Esophagus mucosa (tissue), 1 donor: ENCODE measurements at regions not wholly inside any gene's neighbourhood (a gene's known extent, or its start where the extent isn't known, plus 50 kb on each side); places are given as distances from the start of the nearest gene placed in this dataset.
A peak's percentile ranks its signal among the peaks of the same experiment; 100 is the strongest.
"Not testable (repeated sequence)": the region's sequence is repeated elsewhere in the genome, so short reads cannot be mapped to it uniquely, and the experiment has no call there.

Experiments
- ATAC-seq: fragments of 200-7000 bp; cut with Tn5 transposase; one replicate; pipeline ENCODE4 v1.9.1; 2020
- donor health status: DM: yes; HTN: yes; CAD: no.

- no peak for ATAC-seq
Measured at GRCh38 chr3:36095238-36095637, 285.1 kb upstream of the STAC start.

GRCh38 chr3:36097209-36097608, 283.1 kb upstream of the STAC start:
- no peak for ATAC-seq

GRCh38 chr3:36114353-36114752, 266.0 kb upstream of the STAC start:
- ATAC-seq: no peak

GRCh38 chr3:36124118-36124796, 256.0 kb upstream of the STAC start:
- ATAC-seq: no peak

- ATAC-seq: no peak
Measured at GRCh38 chr3:36132214-36132613, 248.1 kb upstream of the STAC start.

GRCh38 chr3:36135863-36136262, 244.4 kb upstream of the STAC start:
- ATAC-seq: no peak

- no peak for ATAC-seq
Measured at GRCh38 chr3:36142746-36143145, 237.6 kb upstream of the STAC start.

GRCh38 chr3:36146404-36146803, 233.9 kb upstream of the STAC start:
- ATAC-seq: no peak

GRCh38 chr3:36147934-36148558, 232.3 kb upstream of the STAC start:
- no peak for ATAC-seq

- ATAC-seq: no peak
Measured at GRCh38 chr3:36149447-36149865, 230.8 kb upstream of the STAC start.

GRCh38 chr3:36155515-36155914, 224.8 kb upstream of the STAC start:
- ATAC-seq: no peak

- no peak for ATAC-seq
Measured at GRCh38 chr3:36164400-36164799, 215.9 kb upstream of the STAC start.

- ATAC-seq: no peak
Measured at GRCh38 chr3:36165509-36166290, 214.6 kb upstream of the STAC start.

- peak; percentile 84 for ATAC-seq
Measured at GRCh38 chr3:36166477-36166876, 213.8 kb upstream of the STAC start.

- no peak for ATAC-seq
Measured at GRCh38 chr3:36172699-36173098, 207.6 kb upstream of the STAC start.

- no peak for ATAC-seq
Measured at GRCh38 chr3:36175113-36175812, 205.0 kb upstream of the STAC start.

GRCh38 chr3:36175916-36176461, 204.3 kb upstream of the STAC start:
- ATAC-seq: no peak

- no peak for ATAC-seq
Measured at GRCh38 chr3:36178018-36178417, 202.3 kb upstream of the STAC start.

GRCh38 chr3:36182024-36182423, 198.3 kb upstream of the STAC start:
- no peak for ATAC-seq

GRCh38 chr3:36187197-36187596, 193.1 kb upstream of the STAC start:
- not testable (repeated sequence) for ATAC-seq

GRCh38 chr3:36192901-36193300, 187.4 kb upstream of the STAC start:
- no peak for ATAC-seq

- ATAC-seq: no peak
Measured at GRCh38 chr3:36193448-36193847, 186.9 kb upstream of the STAC start.

GRCh38 chr3:36196058-36196457, 184.2 kb upstream of the STAC start:
- no peak for ATAC-seq
